HG03354 (cell line): ENCODE measurements at regions not wholly inside any gene's neighbourhood (a gene's known extent, or its start where the extent isn't known, plus 50 kb on each side); places are given as distances from the start of the nearest gene placed in this dataset.

Experiments used
- ATAC-seq: cut with Tn5 transposase; IDR thresholded peaks from one replicate; pipeline ENCODE4 v1.9.1; 2021; ENCODE audit warnings: mild to moderate bottlenecking; ENCODE audit not compliant: unreplicated experiment, poor library complexity, severe bottlenecking

DNA sequence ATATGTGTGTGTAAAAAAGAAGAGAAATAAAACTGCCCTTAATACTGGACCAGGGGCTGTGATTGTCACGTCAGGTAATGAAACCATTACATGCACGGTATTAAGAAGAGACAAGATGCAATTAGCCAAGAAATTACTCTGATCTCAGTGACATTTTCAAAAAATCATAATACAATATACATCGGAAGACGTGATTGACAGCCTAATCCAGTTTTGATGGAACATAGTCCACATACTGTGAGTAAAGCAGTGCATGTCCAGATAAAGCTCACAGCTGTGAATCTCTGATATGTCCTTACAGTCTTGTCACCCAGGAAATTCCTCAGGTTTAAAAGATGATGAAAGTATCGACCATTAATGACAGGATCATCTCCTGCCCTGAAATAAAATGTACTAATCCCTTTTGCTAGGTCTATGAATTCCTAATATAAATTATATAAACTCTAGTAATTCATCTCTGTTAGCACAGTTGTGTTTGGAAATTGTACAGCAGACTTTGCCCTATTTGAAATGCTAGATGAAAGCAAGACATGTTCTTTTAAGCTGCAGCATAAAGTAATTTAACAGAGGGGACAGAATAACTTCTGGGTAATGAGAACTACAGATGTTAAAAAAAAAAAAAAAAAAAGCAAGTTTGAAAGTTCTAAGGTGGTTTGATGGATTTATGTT is 119.5 kb upstream of the TMCO5A start:
- no peak for ATAC-seq

GRCh38 chr15:37818152-37818677 is 116.2 kb upstream of the TMCO5A start:
- ATAC-seq: no peak

GRCh38 chr15:37819191-37819590 is 115.2 kb upstream of the TMCO5A start:
- no peak for ATAC-seq

DNA sequence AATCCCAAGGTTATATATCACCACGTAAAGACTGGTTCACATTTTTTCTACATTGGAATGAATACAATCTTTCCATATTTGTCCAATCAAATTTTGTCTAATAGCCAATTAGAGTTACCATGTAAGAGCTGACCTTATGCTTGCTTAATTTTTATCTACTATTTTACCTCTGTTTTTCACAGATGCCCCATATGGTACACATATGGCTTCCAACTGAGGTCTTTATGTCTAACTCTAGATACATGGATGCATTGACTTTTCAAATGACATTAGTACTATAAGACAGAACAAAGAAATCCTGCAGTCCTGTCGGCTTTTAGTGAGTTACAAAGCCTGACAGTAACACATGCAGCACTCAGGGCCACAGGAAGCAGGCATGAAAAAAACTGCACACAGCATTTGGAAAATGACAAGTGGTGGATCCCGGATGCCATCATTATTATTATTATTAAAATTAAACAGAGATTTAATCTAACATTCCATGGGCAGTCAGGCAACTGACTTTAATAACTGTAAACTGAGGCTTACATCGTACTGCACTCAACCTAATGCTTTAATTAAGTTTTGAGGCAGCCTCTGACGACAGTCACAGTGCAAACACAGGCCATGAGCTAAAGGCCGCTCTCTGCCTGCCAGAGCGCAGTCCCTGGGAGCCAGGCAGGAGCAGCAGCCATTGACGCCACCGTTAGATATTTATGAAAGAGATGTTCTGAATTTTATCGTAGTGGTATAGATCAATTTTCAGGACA is 113.9 kb upstream of the TMCO5A start:
- no peak for ATAC-seq

DNA sequence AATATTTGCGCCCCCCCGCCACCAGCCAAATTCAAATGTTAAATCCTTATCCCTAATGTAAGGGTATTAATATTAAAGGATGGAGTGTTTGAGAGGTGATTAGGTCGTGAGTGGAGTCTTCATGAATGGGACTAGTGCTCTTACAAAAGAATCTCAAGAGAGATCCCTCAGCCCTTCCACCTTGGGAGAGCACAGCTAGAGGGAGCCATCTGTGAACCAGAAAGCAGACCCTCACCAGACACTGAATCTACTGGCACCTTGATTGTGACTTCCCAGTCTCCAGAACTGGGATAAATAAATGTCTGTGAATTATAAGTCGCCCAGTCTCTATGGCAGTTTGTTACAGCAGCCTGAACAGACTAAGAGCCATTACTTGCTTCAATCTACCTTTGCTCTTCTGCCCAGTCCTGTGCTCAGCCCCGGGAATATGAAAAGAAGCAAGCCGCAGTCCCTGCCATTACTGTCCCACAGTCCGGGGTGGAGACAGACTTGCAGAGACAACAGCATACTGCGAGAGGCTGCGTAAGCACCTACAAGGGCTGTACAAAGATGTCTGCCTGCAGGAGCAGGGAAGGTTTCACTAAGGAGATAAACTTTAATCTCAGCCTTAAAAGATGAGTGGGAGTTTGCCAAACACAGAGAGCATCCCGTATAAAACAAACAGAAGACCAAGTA is 110.7 kb upstream of the TMCO5A start:
- ATAC-seq: no peak

DNA sequence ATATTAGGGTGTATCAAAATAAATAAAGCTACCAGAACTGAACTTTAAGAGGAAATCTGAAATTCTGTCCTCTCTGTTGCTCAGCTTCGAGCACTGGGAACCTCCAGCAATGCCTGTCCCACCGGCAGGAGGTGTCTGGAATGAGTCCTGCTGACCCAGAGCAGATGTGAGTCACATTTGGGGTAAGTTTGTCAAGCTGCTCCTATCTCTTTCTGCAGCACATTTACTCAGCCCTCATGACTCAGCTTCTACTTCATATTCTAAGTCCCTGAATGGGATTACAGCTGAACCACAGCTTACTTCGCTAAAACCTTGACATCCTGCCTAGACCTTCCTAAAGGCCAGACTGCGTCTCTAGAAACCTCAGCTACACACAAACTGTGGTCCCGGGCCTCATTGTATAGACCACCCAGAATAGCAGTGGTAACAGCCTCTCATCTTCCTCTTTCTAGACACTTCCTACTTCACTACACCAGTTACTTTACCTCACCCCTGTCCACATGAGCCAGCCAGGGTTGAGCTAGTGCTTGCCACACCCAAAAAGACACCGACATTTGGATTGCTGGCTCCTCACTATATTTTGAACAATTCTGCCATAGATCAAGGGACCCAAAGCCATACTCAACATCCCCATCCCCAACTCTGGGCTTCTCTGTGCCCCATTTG is 109.6 kb upstream of the TMCO5A start:
- no peak for ATAC-seq

DNA sequence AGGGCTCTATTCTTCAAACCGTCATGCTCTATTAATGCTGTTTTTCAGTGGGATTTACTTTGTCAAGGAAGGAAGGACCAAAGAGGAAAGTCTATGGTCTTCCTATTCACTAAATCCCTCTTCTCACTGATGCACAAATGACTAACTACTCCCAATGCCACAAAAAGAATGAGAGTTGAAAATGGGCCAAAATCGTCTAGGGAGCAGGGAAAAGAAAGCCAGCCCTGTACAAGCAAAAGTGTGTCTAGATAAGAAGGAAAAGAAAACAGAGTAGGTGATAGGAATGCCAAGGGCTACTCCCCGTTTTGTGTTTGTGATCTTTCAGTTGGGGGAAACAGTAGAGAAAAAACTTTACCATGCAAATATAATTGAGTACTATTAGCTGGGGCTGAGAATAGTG is 97.2 kb upstream of the TMCO5A start:
- no peak for ATAC-seq

DNA sequence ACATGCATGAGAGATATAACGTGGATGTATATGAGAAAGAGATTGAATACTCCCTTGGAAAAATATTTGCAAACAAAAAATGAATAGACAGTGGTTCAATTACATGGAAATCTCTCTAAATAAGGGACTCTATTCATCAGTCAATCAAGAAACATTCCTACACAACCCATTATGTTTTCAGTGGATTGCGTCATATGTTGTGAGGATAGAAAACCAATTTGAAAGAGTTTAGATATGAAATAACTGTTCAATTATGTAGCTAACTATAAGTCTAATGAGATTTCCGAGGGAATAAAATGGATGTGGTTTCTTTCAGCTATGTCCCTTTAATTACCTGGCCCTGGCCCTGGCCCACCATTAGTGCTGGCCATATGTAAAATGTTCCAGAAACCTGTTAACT is 86.7 kb upstream of the TMCO5A start:
- ATAC-seq: no peak

GRCh38 chr15:37856109-37856508 is 78.3 kb upstream of the TMCO5A start:
- no peak for ATAC-seq

DNA sequence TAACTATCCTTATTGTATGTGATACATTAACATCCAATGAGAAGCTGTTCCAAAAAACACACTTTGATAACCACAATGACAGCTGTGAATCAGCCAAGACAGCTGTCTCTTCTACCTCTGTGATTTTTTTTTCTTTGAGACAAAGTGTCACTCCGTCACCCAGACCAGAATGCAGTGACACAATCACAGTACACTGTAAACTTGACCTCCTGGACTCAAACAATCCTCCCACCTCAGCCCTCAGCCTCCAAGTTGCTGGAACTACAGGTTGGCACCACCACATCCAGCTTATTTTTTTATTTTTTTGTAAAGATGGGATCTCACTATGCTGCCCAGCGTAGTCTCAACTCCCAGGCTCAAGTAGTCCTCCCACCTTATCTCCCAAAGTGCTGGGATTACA is 73.5 kb upstream of the TMCO5A start:
- no peak for ATAC-seq

DNA sequence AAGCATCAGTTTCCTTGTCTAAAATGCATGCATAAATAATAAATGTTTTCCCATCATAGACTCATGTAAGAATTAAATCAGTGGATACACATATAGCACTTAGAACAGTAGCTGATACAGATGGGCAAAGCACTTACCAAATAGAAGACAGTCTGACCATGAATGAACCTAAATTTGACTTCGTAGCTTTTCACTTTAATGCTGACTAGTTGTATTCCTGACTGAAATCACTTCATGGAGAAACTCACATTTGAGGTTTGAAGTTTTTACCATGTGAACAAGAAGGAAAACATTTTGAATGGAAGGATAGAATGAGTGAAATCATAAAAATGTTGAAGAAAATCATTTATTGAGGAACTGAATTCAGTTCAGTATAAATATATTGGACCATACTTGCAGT is 68.8 kb upstream of the TMCO5A start:
- ATAC-seq: no peak

DNA sequence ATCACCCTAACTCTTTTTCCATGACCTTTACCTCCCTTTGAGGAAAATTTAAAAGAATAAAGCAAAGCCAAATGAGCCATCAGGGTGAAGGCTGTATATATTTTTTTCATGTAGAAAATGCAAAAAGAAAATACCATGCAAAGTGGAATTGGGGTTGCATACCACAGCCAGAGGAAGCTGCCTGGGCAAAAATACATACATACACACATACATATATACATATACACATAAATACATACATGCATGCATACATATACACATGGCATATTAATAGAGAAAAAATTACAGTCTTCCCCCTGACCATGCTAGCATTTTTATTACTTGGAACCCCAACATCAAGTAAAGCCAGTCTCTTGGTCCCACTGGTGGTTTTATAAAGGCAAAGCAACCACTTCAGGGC is 63.7 kb upstream of the TMCO5A start:
- ATAC-seq: no peak

DNA sequence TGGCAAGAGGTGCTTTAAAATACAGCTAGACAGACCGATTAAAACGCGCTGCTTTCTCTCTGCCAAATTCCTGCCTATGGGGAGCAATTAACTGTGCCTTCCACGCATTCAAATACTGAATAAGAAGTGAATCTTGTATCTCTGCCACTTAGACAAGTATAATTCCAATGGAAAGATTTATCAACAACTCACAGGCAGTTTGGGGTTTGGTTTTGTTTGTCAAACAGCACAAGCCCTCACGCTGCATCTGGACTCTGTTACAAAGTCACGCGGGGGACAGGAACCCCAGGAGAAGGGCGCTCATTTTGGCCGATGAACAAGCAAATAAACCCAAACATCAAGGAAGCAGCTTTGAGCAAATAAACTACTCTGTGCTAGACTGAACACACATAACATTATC is 61.8 kb upstream of the TMCO5A start:
- ATAC-seq: no peak

- ATAC-seq: no peak
Observed at GRCh38 chr15:37873336-37873735, 61.1 kb upstream of the TMCO5A start.

DNA sequence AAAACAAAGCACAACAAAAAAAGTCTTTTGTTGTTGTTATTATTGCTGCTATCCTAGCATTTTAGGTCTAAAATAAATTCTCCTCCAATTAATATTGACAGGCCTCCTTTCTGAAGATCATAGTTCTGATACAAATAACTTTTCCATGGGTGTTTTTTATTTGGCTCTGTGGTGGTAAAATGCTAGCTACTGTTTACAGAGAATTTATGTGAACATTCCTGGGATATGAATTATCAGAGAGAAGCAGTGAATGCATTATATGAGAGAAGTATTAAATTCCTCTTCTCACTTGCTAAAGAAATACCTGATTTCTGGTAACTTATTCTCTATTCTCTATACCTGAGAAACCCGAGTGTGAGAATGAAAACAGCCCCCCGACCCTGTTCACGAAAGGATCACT is 57.5 kb upstream of the TMCO5A start:
- no peak for ATAC-seq

GRCh38 chr15:37877851-37878741 is 56.3 kb upstream of the TMCO5A start:
- ATAC-seq: no peak

GRCh38 chr15:37880009-37880834 is 54.2 kb upstream of the TMCO5A start:
- ATAC-seq: peak; percentile 63

- ATAC-seq: no peak
Observed at GRCh38 chr15:37880835-37881153, 53.6 kb upstream of the TMCO5A start.
